HG03354 (cell line): ENCODE measurements at regions not wholly inside any gene's neighbourhood (a gene's known extent, or its start where the extent isn't known, plus 50 kb on each side); places are given as distances from the start of the nearest gene placed in this dataset.

Experiments
- ATAC-seq: cut with Tn5 transposase; IDR thresholded peaks from one replicate; pipeline ENCODE4 v1.9.1; 2021; ENCODE audit warnings: mild to moderate bottlenecking; ENCODE audit not compliant: unreplicated experiment, poor library complexity, severe bottlenecking

- ATAC-seq: no peak
These were observed 103.7 kb downstream of the LINC00237 start for GRCh38 chr20:21002486-21002885.

DNA sequence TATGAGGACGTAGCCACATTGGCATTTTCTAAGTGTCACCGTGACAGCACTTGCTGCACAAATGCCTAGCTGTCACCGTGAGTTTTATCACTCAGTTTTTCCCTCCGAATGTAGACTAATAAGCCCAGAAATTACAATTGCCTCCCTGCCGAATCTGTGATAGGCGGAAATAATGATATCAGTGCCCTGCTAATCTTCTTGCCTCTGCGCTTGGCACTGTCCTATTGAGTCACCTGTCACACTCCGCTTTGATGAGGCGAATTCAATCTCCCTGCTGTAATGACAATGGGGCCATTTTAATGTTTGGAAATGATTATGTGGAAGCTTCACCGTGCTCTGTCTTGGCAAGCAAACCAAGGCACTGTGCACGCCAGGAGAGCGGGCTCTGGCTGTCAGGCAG, 112.8 kb downstream of the LINC00237 start:
- ATAC-seq: no peak

DNA sequence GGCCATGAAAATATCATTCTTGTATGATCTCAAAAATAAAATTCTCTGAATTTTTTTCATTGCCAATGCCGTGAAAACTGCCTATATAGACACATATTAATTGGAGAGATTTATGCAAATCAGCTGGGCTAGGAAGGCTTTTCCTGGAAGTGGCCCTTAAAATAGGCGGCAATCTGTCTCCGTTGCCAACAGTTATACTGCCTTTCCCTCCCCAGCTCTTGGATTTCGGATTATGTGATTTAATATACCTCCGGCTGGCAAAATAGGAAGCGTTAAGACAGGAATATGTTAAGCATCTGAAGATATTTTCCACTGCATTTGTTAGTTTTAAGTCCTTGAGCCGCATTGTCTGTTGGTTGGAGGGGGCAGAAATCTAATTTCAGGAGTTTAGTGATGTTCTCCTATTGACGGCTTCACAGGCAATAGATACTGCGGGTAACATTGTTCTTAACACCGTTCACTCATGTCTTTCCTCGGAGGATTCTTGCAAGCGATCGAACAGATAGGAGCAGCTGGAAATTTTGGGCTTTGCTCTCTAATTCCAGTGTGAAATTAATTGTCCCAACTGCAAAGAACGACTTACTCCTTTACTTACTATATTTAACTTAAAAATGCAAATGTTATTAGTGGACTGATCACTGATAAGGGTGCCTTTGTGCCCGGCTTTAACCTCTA, 113.3 kb downstream of the LINC00237 start:
- ATAC-seq: no peak

- ATAC-seq: no peak
These were observed 113.9 kb downstream of the LINC00237 start for GRCh38 chr20:20992277-20992676.

DNA sequence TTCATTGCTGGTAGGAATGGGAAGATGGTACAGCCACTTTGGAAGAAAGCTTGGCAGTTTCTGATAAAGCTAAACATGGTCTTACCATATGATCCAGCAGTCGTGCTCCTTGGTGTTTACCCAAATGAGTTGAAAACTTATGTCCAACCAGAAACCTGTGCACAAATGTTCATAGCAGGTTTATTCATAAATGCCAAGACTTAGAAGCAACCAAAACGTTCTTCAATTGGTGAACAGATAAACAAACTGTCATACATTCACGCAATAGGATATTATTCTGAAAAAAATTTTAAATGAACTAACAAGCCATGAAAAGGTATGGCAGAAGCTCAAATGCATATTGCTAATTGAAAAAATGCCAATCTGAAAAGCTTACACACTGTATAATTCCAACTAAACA, 117.1 kb downstream of the LINC00237 start:
- no peak for ATAC-seq

DNA sequence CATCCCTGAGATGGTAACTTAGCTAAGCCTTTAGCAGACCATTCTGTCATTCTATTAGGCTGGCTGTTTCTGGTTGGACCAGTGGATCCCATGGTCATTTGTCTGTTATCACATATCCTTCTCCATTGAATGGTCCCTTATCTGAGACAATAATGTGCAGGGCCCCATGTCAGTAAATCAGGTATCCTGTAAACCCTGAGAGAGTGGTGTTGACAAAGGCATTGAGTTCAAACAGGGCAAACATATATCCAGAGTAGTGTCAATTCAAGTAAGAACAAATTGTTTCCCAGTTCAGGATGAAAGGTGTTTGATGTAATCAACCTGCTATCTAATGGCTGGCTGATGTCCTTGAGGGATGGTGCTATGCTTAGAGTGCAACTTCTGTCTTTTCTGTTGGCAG, 126.2 kb downstream of the LINC00237 start:
- ATAC-seq: no peak

GRCh38 chr20:20977786-20978185, 128.4 kb downstream of the LINC00237 start:
- no peak for ATAC-seq

DNA sequence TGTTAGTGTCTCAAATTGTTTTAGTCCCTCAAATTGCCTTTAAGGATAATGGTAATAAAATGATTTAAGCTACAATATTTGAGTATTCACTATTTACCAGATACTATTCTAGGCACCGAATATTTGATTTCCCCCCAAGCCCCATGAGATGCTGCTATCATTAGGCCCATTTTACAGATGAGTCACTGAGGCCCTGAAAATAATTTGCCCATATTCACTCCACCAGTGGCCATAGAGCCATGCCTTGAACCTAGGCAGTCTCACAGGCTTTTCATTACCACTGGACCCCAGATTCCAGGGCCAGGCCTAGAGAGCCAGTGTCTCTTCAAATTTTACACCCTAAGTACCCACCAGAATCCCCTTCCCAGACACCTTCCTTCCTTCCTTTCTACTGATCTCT, 133.7 kb downstream of the LINC00237 start:
- ATAC-seq: no peak

- ATAC-seq: no peak
These were observed 134.3 kb downstream of the LINC00237 start for GRCh38 chr20:20971810-20972209.

- no peak for ATAC-seq
These were observed 135.3 kb downstream of the LINC00237 start for GRCh38 chr20:20970841-20971240.

DNA sequence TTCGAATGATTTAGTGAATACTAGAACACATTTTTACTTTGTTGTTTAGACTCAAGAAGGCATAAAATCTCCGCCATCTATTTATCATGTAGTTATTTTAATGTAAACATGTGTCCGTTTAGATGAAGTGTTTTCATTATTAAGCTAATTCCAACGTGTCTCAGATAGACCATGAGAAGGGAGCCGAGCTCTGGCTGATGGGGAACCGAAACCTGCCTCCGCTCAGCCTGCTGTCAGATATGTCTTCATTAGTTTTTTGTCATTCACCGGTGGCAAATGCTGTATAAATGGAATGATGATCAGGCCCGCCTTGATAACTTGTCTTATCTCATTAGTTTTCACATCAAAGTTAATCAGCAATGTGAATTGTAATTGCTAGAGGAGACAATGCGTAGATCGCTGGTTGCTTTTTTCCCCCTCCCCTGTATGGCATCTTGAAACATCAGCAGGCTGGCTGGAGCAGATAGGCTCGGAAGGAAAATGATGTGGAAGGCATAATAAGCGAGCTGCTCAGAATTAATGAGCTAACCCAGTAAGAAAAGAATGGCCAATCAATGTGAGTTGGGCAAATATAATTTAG, 136.4 kb downstream of the LINC00237 start:
- ATAC-seq: no peak

GRCh38 chr20:20967564-20968184, 138.5 kb downstream of the LINC00237 start:
- ATAC-seq: no peak

GRCh38 chr20:20966171-20966570, 140.0 kb downstream of the LINC00237 start:
- ATAC-seq: no peak

DNA sequence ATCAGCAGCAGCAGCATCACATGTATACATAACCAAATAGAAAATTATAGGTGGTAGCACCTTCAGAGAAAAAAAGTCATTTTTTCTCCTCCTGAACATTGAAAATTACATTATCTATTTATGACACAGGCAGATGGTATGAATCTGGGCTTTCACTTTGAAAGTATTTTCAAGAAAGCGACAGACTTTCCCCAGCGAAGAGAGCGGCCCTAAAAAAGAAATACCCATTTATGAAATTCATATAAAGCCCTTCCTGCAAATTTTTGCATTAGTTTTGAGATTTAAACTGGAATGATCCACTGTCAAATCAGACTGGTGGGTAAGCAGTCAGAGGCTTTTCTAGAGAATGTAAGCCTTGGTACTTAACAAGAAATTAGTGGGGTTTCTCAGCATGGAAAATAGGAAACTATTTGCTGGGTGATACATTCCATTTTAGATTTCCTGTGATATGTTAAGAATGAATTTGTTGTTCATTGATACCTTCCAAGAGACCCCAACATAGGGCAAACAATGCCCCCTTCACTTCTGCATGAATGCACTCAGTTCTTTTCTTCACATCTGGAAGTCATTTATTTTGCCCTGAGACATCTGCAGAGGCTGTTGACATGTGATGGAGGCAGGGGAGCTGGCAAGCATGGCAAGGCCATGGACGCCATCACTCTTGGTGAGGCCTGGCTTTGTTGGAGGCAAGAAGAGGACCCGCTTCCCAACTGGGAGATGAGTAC, 147.0 kb downstream of the LINC00237 start:
- no peak for ATAC-seq

DNA sequence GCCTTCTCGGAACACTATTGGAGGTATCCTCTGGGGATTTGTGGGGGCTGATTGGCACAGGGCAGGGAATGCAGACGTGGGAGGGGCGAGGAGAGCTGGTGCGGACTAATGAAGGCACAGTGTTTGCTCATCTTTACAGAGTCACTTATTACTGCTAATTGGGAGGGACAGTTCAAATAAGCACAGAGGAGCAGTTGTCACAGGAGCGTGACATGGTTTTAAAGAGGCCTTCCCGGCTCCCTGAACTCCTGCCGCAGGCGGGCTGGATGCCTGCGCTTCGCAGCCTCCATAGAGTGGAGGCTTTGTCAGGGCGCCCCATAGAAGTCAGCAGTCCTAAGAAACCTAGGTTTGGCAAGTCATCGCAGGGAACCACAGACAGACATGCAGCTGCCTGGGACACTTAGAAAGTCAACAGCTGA, 149.6 kb downstream of the LINC00237 start:
- ATAC-seq: no peak

DNA sequence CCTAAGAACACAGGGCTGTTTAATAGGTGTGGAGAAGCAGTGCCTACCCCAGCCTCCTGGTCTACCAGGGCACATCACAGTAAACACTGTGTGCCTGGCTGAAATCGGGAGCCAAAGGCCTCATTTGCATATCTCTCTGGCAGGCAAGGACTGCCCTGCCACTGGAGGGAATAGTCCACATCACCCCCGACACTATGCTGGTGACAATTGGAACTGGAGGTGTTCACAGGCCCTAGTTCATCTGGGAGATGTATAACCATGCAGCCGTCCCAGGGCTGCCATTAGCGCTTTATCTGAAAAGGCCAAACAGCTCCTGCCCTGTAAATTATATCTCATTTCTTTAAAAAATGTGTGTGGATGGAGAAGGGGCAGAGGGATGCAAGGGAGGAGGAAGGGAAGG, 150.3 kb downstream of the LINC00237 start:
- no peak for ATAC-seq

GRCh38 chr20:20953738-20954618, 152.2 kb downstream of the LINC00237 start:
- ATAC-seq: no peak

- ATAC-seq: no peak
These were observed 155.5 kb downstream of the LINC00237 start for GRCh38 chr20:20950620-20951019.

DNA sequence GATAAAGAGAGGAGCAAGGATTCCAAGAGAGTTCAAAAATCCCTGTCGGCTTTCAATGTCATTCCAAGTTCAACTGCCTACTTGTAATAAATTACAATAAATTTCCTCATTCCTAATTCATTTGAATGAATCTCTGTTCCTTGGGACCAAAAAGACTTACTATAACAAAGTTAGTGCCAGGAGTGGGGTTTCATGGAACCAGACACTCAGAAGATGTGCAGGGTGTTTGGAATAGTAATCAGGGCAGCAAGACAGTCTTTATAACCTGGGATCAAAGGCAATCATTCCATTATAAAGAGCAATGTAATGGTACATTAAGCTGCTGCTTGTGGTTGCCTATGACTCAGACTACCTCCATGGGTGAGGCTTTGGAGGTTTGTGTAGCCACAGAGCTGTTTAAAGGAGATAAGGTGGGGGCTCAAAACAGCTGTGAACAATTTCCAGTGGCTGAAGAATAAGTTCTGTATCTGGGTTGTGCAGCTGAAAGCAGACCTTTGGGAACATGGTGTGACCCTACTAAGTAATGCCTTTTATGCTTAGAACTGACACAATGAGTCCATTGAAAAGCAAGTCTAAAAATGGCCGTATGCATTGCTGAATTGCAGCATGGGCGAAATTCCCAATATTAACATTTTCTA, 159.9 kb downstream of the LINC00237 start:
- ATAC-seq: no peak
